Astrocyte of the spinal cord (primary cell): ENCODE measurements at regions not wholly inside any gene's neighbourhood (a gene's known extent, or its start where the extent isn't known, plus 50 kb on each side); places are given as distances from the start of the nearest gene placed in this dataset.

Experiments
- DNase-seq: peaks from one replicate; pipeline ENCODE4 v3.0.0; 2011; ENCODE audit warnings: low read depth, low spot score
- H3K4me3 ChIP-seq: 2 replicates; pipeline ENCODE4 v1.5.1; 2011; ENCODE audit warnings: low read depth, mild to moderate bottlenecking, low read length, moderate library complexity
- CTCF ChIP-seq: IDR thresholded peaks from 2 replicates; pipeline ENCODE4 v1.5.1; 2012; ENCODE audit warnings: low read depth, mild to moderate bottlenecking, low read length, inconsistent platforms
- in situ Hi-C: cut with HindIII; loops from 2 replicates; pipeline ENCODE4 v1.10.0; 2017; ENCODE audit warnings: low sequenced_read_pairs

GRCh38 chr4:13054420-13054970 lies 429.6 kb downstream of the RAB28 start:
- in situ Hi-C loops, result no loop called here
- H3K4me3 ChIP-seq, result no peak overlapping the region
- no peak for TF ChIP-seq CTCF
- no peak for DNase-seq

- DNase-seq, result no peak
- no peak for TF ChIP-seq CTCF
- in situ Hi-C loops, result no loop called here
Observed at GRCh38 chr4:13047591-13047990, 436.5 kb downstream of the RAB28 start.

GRCh38 chr4:13036841-13037240 lies 447.3 kb downstream of the RAB28 start:
- in situ Hi-C loops, result no loop called here
- no peak overlapping the region for H3K4me3 ChIP-seq
- no peak for TF ChIP-seq CTCF
- no peak for DNase-seq

More at GRCh38 chr4:13047591-13047990, 436.5 kb downstream of the RAB28 start:
- H3K4me3 ChIP-seq, result no peak overlapping the region

GRCh38 chr4:13032936-13033335 lies 451.2 kb downstream of the RAB28 start:
- H3K4me3 ChIP-seq, result no peak overlapping the region
- no peak for DNase-seq
- no peak for TF ChIP-seq CTCF
- in situ Hi-C loops, result no loop called here

GRCh38 chr4:13024147-13025105 lies 459.7 kb downstream of the RAB28 start:
- no peak for TF ChIP-seq CTCF
- DNase-seq, result no peak
- H3K4me3 ChIP-seq, result no peak overlapping the region
- in situ Hi-C loops, result no loop called here

- no peak for TF ChIP-seq CTCF
- DNase-seq, result no peak
- no peak overlapping the region for H3K4me3 ChIP-seq
- in situ Hi-C loops, result no loop called here
Observed at GRCh38 chr4:13007802-13008470, 476.2 kb downstream of the RAB28 start.
